Fibroblast of skin of scalp (primary cell): ENCODE measurements at regions not wholly inside any gene's neighbourhood (a gene's known extent, or its start where the extent isn't known, plus 50 kb on each side); places are given as distances from the start of the nearest gene placed in this dataset.

Source experiments
- DNase-seq: peaks from one replicate; pipeline ENCODE4 v3.0.0-alpha.2; 2013

- DNase-seq: no peak
Measured at GRCh38 chr18:77590943-77591515, 341.4 kb downstream of the GALR1 start.

- no peak for DNase-seq
Measured at GRCh38 chr18:77597726-77598125, 348.1 kb downstream of the GALR1 start.

GRCh38 chr18:77600674-77601073 lies 351.0 kb downstream of the GALR1 start:
- DNase-seq: no peak

GRCh38 chr18:77601567-77601966 lies 351.9 kb downstream of the GALR1 start:
- DNase-seq: no peak

GRCh38 chr18:77607087-77607486 lies 357.4 kb downstream of the GALR1 start:
- no peak for DNase-seq

GRCh38 chr18:77608807-77609206 lies 359.2 kb downstream of the GALR1 start:
- no peak for DNase-seq

- DNase-seq: peak; percentile 12
Measured at GRCh38 chr18:77617694-77618093, 368.0 kb downstream of the GALR1 start.

- DNase-seq: no peak
Measured at GRCh38 chr18:77619525-77619924, 369.9 kb downstream of the GALR1 start.

GRCh38 chr18:77622009-77622692 lies 372.5 kb downstream of the GALR1 start:
- no peak for DNase-seq

GRCh38 chr18:77632758-77633157 lies 383.1 kb downstream of the GALR1 start:
- DNase-seq: no peak

- DNase-seq: no peak
Measured at GRCh38 chr18:77634494-77634893, 384.8 kb downstream of the GALR1 start.

GRCh38 chr18:77635451-77635850 lies 385.8 kb downstream of the GALR1 start:
- DNase-seq: no peak

- no peak for DNase-seq
Measured at GRCh38 chr18:77635858-77636257, 386.2 kb downstream of the GALR1 start.

GRCh38 chr18:77645170-77645872 lies 395.7 kb downstream of the GALR1 start:
- no peak for DNase-seq

- DNase-seq: no peak
Measured at GRCh38 chr18:77647472-77647871, 397.8 kb downstream of the GALR1 start.

GRCh38 chr18:77648411-77648810 lies 398.8 kb downstream of the GALR1 start:
- no peak for DNase-seq

GRCh38 chr18:77650799-77651385 lies 401.2 kb downstream of the GALR1 start:
- peak; percentile 35 for DNase-seq

GRCh38 chr18:77651441-77651840 lies 401.8 kb downstream of the GALR1 start:
- DNase-seq: no peak

- no peak for DNase-seq
Measured at GRCh38 chr18:77653792-77654191, 404.1 kb downstream of the GALR1 start.

GRCh38 chr18:77654302-77654701 lies 404.7 kb downstream of the GALR1 start:
- DNase-seq: no peak

- DNase-seq: no peak
Measured at GRCh38 chr18:77657651-77658298, 408.1 kb downstream of the GALR1 start.

GRCh38 chr18:77658299-77658662 lies 408.6 kb downstream of the GALR1 start:
- DNase-seq: no peak
